ENCODE measurements at regions not wholly inside any gene's neighbourhood (a gene's known extent, or its start where the extent isn't known, plus 50 kb on each side); places are given as distances from the start of the nearest gene placed in this dataset.
"Not testable (repeated sequence)": the region's sequence is repeated elsewhere in the genome, so short reads cannot be mapped to it uniquely, and the experiment has no call there.

- DNase-seq (ENCODE audit: low read depth, low spot score) = no peak
Observed at GRCh38 chrX:18102006-18102405, 118.7 kb downstream of the BEND2 start.

GRCh38 chrX:18101087-18101486 is 119.6 kb downstream of the BEND2 start:
- no peak for DNase-seq (ENCODE audit: low read depth, low spot score)

- DNase-seq (ENCODE audit: low read depth, low spot score) = no peak
Observed at GRCh38 chrX:18099745-18100144, 120.9 kb downstream of the BEND2 start.

- peak; percentile 0 for DNase-seq (ENCODE audit: low read depth, low spot score)
Observed at GRCh38 chrX:18098763-18099162, 121.9 kb downstream of the BEND2 start.

GRCh38 chrX:18076434-18076833 is 144.3 kb downstream of the BEND2 start:
- DNase-seq (ENCODE audit: low read depth, low spot score) = no peak

GRCh38 chrX:18075603-18076002 is 145.1 kb downstream of the BEND2 start:
- no peak for DNase-seq (ENCODE audit: low read depth, low spot score)

- DNase-seq (ENCODE audit: low read depth, low spot score) = not testable (repeated sequence)
Observed at GRCh38 chrX:18068045-18068444, 152.6 kb downstream of the BEND2 start.

GRCh38 chrX:18065956-18066355 is 154.7 kb downstream of the BEND2 start:
- no peak for DNase-seq (ENCODE audit: low read depth, low spot score)

GRCh38 chrX:18051690-18052089 is 169.0 kb downstream of the BEND2 start:
- DNase-seq (ENCODE audit: low read depth, low spot score) = no peak

- no peak for DNase-seq (ENCODE audit: low read depth, low spot score)
Observed at GRCh38 chrX:18047491-18047890, 173.2 kb downstream of the BEND2 start.

GRCh38 chrX:18045436-18045835 is 175.2 kb downstream of the BEND2 start:
- DNase-seq (ENCODE audit: low read depth, low spot score) = no peak

- DNase-seq (ENCODE audit: low read depth, low spot score) = no peak
Observed at GRCh38 chrX:18042776-18043175, 177.9 kb downstream of the BEND2 start.

GRCh38 chrX:18041656-18042055 is 179.0 kb downstream of the BEND2 start:
- no peak for DNase-seq (ENCODE audit: low read depth, low spot score)

- no peak for DNase-seq (ENCODE audit: low read depth, low spot score)
Observed at GRCh38 chrX:18039023-18039422, 177.9 kb upstream of the RAI2 start.

- DNase-seq (ENCODE audit: low read depth, low spot score) = no peak
Observed at GRCh38 chrX:18036394-18036793, 175.3 kb upstream of the RAI2 start.

- peak; percentile 14 for DNase-seq (ENCODE audit: low read depth, low spot score)
Observed at GRCh38 chrX:18034945-18035344, 173.8 kb upstream of the RAI2 start.

GRCh38 chrX:18034504-18034903 is 173.4 kb upstream of the RAI2 start:
- no peak for DNase-seq (ENCODE audit: low read depth, low spot score)

- no peak for DNase-seq (ENCODE audit: low read depth, low spot score)
Observed at GRCh38 chrX:18032486-18033221, 171.6 kb upstream of the RAI2 start.

GRCh38 chrX:18031726-18032375 is 170.8 kb upstream of the RAI2 start:
- no peak for DNase-seq (ENCODE audit: low read depth, low spot score)

- DNase-seq (ENCODE audit: low read depth, low spot score) = not testable (repeated sequence)
Observed at GRCh38 chrX:18030656-18031055, 169.6 kb upstream of the RAI2 start.

- DNase-seq (ENCODE audit: low read depth, low spot score) = no peak
Observed at GRCh38 chrX:18026166-18026565, 165.1 kb upstream of the RAI2 start.

- no peak for DNase-seq (ENCODE audit: low read depth, low spot score)
Observed at GRCh38 chrX:18017411-18017810, 156.3 kb upstream of the RAI2 start.

GRCh38 chrX:18016941-18017340 is 155.8 kb upstream of the RAI2 start:
- DNase-seq (ENCODE audit: low read depth, low spot score) = no peak

Data from astrocyte of the hippocampus (primary cell).